Astrocyte of the spinal cord (primary cell): ENCODE measurements at regions not wholly inside any gene's neighbourhood (a gene's known extent, or its start where the extent isn't known, plus 50 kb on each side); places are given as distances from the start of the nearest gene placed in this dataset.
A peak's percentile ranks its signal among the peaks of the same experiment; 100 is the strongest.
"Not testable (repeated sequence)": the region's sequence is repeated elsewhere in the genome, so short reads cannot be mapped to it uniquely, and the experiment has no call there.

Source experiments
- DNase-seq: peaks from one replicate; pipeline ENCODE4 v3.0.0; 2011; ENCODE audit warnings: low read depth, low spot score
- H3K4me3 ChIP-seq: 2 replicates; pipeline ENCODE4 v1.5.1; 2011; ENCODE audit warnings: low read depth, mild to moderate bottlenecking, low read length, moderate library complexity
- CTCF ChIP-seq: IDR thresholded peaks from 2 replicates; pipeline ENCODE4 v1.5.1; 2012; ENCODE audit warnings: low read depth, mild to moderate bottlenecking, low read length, inconsistent platforms
- in situ Hi-C: cut with HindIII; loops from 2 replicates; pipeline ENCODE4 v1.10.0; 2017; ENCODE audit warnings: low sequenced_read_pairs

- no peak for DNase-seq
- no peak overlapping the region for H3K4me3 ChIP-seq
- in situ Hi-C loops = no loop called here
- no peak for TF ChIP-seq CTCF
Measured at GRCh38 chr1:96587222-96587621, 134.4 kb upstream of the PTBP2 start.

- no peak for DNase-seq
- in situ Hi-C loops = no loop called here
- no peak for TF ChIP-seq CTCF
- H3K4me3 ChIP-seq = no peak overlapping the region
Measured at GRCh38 chr1:96588416-96588995, 133.1 kb upstream of the PTBP2 start.

GRCh38 chr1:96595530-96595929 lies 126.1 kb upstream of the PTBP2 start:
- H3K4me3 ChIP-seq, in situ Hi-C loops, DNase-seq: not testable (repeated sequence)

GRCh38 chr1:96596226-96596922 lies 125.2 kb upstream of the PTBP2 start:
- peak; percentile 9 for DNase-seq
- H3K4me3 ChIP-seq = no peak overlapping the region
- in situ Hi-C loops = no loop called here
- TF ChIP-seq CTCF = peak; percentile 58

- no peak overlapping the region for H3K4me3 ChIP-seq
- DNase-seq = no peak
- in situ Hi-C loops = no loop called here
- no peak for TF ChIP-seq CTCF
Measured at GRCh38 chr1:96597218-96597617, 124.4 kb upstream of the PTBP2 start.

GRCh38 chr1:96598416-96599168 lies 123.0 kb upstream of the PTBP2 start:
- peak; percentile 80 for DNase-seq
- TF ChIP-seq CTCF = no peak
- H3K4me3 ChIP-seq = no peak overlapping the region
- in situ Hi-C loops = no loop called here

GRCh38 chr1:96604620-96605019 lies 117.0 kb upstream of the PTBP2 start:
- DNase-seq, H3K4me3 ChIP-seq, in situ Hi-C loops: not testable (repeated sequence)

- H3K4me3 ChIP-seq, in situ Hi-C loops, DNase-seq: not testable (repeated sequence)
Measured at GRCh38 chr1:96617375-96617774, 104.2 kb upstream of the PTBP2 start.
